ENCODE measurements at regions not wholly inside any gene's neighbourhood (a gene's known extent, or its start where the extent isn't known, plus 50 kb on each side); places are given as distances from the start of the nearest gene placed in this dataset.

GRCh38 chr14:97993508-97994019 lies 1196.4 kb downstream of the VRK1 start:
- H3K27ac ChIP-seq, result no peak overlapping the region
- no peaks in the 10 kb centered on the region for H3K27me3 ChIP-seq
- TF ChIP-seq POLR2AphosphoS5 (IDR thresholded peaks at IDR 0.05) (no peak), EP300 (IDR thresholded peaks at IDR 0.05) (no peak), POLR2A (IDR thresholded peaks at IDR 0.05) (no peak)
- TF ChIP-seq, protein P1, sequence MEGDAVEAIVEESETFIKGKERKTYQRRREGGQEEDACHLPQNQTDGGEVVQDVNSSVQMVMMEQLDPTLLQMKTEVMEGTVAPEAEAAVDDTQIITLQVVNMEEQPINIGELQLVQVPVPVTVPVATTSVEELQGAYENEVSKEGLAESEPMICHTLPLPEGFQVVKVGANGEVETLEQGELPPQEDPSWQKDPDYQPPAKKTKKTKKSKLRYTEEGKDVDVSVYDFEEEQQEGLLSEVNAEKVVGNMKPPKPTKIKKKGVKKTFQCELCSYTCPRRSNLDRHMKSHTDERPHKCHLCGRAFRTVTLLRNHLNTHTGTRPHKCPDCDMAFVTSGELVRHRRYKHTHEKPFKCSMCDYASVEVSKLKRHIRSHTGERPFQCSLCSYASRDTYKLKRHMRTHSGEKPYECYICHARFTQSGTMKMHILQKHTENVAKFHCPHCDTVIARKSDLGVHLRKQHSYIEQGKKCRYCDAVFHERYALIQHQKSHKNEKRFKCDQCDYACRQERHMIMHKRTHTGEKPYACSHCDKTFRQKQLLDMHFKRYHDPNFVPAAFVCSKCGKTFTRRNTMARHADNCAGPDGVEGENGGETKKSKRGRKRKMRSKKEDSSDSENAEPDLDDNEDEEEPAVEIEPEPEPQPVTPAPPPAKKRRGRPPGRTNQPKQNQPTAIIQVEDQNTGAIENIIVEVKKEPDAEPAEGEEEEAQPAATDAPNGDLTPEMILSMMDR (IDR thresholded peaks at IDR 0.05), result no peak
- no peaks in the 10 kb centered on the region for H3K4me1 ChIP-seq
- no peak for ATAC-seq
- no peak overlapping the region for H3K4me3 ChIP-seq
- WGBS, 2 donors (ENCODE audit: low coverage in 1 of 2), result 68 to 77% methylated on average over 3 to 4 of the region's 4 CpGs
- no peaks in the 10 kb centered on the region for H3K9me3 ChIP-seq
- no peaks in the 10 kb centered on the region for H3K36me3 ChIP-seq

DNA sequence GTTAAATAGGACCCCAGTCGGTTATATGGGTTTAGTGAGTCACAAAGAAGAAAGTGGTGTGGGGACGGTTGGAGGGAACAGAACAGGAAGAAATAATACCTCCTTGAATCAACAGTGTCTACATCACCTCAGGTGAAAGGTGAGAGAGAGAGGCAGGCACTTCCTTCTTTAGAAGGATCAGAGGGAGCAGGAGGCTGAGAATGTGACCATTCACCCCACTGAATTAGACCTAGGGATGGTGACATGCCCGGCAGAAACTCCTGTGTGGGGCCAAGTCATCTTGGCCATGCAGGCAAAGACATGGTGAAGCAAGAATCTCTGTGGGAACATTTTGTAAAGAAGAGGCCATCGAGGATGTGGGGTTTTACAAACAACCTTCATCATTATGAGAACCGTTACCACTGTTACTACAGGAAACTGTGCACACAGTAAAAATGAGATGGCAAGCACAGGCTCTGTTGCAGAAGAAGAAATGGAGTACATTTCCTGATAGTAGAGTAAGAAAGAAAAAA lies 1196.9 kb downstream of the VRK1 start:
- H3K9me3 ChIP-seq, result no peaks in the 10 kb centered on the region
- H3K36me3 ChIP-seq, result no peaks in the 10 kb centered on the region
- TF ChIP-seq, protein P1 (IDR thresholded peaks at IDR 0.05), result no peak
- TF ChIP-seq EP300 (IDR thresholded peaks at IDR 0.05) (no peak), POLR2AphosphoS5 (IDR thresholded peaks at IDR 0.05) (no peak), POLR2A (IDR thresholded peaks at IDR 0.05) (no peak)
- no peak overlapping the region for H3K4me3 ChIP-seq
- no peaks in the 10 kb centered on the region for H3K4me1 ChIP-seq
- no peaks in the 10 kb centered on the region for H3K27me3 ChIP-seq
- H3K27ac ChIP-seq, result no peak overlapping the region
- no peak for ATAC-seq
- 69 to 72% methylated on average over 3 to 5 of the region's 5 CpGs for WGBS, 2 donors (ENCODE audit: low coverage in 1 of 2)

DNA sequence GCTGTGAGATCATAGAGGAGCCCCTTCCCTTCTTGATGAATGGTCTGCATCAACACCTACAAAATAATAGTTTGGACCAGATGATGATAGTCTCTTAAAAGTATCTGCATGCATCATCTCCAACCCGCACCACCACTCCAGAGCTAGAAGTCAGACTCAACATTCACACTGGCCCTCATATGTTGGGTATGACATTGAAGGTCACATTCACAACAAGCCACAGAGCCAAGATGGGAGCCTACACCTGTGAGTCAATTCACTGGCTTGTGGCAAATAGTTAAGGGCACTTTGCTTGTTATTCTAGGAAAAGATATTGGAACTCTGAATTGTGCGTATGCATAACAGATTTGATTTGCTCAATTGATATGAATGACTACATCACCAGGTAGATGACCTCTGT lies 1197.9 kb downstream of the VRK1 start:
- Histone ChIP-seq H3K27ac (no peak overlapping the region), H3K27me3 (no peaks in the 10 kb centered on the region), H3K36me3 (no peaks in the 10 kb centered on the region), H3K4me3 (no peak overlapping the region), H3K4me1 (no peaks in the 10 kb centered on the region), H3K9me3 (no peaks in the 10 kb centered on the region)
- TF ChIP-seq POLR2A (IDR thresholded peaks at IDR 0.05), result no peak
- TF ChIP-seq POLR2AphosphoS5 (IDR thresholded peaks at IDR 0.05), result no peak
- no peak for TF ChIP-seq EP300 (IDR thresholded peaks at IDR 0.05)
- TF ChIP-seq, protein P1 (IDR thresholded peaks at IDR 0.05), result no peak
- no peak for ATAC-seq
- WGBS, 2 donors (ENCODE audit: low coverage in 1 of 2), result 90 to 100% methylated on average over 2 of the region's 2 CpGs

DNA sequence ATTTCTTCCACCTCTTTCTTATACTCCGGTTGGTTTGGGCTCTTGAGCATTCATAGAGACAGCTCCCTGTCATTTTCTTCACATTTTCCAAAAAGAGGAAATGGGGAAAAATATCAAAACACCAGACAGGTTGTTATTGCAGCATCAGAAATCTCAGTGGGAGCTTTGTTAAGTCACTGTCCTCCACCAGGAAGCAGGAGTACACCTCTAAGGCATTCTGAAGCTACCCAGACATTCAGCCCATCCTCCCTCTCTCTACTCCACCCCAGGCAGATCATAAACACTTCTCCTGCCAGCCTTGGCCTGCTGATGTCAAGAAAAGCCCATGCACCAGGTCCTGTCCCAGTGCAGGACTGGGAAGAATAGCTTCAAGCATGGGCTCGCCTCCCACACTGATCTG lies 1198.3 kb downstream of the VRK1 start:
- Histone ChIP-seq H3K4me3 (no peak overlapping the region), H3K9me3 (no peaks in the 10 kb centered on the region), H3K36me3 (no peaks in the 10 kb centered on the region), H3K27me3 (no peaks in the 10 kb centered on the region), H3K27ac (no peak overlapping the region), H3K4me1 (no peaks in the 10 kb centered on the region)
- ATAC-seq, result no peak
- WGBS, 2 donors (ENCODE audit: low coverage in 1 of 2), result 88% methylated on average over 2 of the region's 2 CpGs; no CpG with 5 or more reads in 1 of the 2 donors
- TF ChIP-seq, protein P1 (IDR thresholded peaks at IDR 0.05), result no peak
- no peak for TF ChIP-seq POLR2A (IDR thresholded peaks at IDR 0.05)
- no peak for TF ChIP-seq EP300 (IDR thresholded peaks at IDR 0.05)
- no peak for TF ChIP-seq POLR2AphosphoS5 (IDR thresholded peaks at IDR 0.05)

DNA sequence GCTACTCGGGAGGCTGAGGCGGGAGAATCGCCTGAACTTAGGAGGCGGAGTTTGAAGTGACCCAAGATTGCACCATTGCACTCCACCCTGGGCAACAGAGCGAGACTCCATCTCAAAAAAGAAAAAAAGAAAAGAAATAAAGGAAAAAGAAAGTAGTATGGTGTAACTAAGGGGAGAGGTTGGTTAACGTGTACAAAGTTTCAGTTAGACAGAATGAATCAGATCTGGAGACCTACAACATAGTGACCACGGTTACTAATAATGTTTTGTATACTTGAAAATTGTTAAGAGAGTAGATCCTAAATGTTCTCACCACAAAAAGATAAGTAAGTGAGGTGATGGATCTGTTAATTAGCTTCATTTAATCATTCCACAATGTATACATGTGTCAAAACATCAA lies 1208.8 kb downstream of the VRK1 start:
- Histone ChIP-seq H3K4me3 (no peak overlapping the region), H3K9me3 (no peaks in the 10 kb centered on the region), H3K4me1 (no peaks in the 10 kb centered on the region), H3K27me3 (no peaks in the 10 kb centered on the region), H3K27ac (no peak overlapping the region), H3K36me3 (no peaks in the 10 kb centered on the region)
- no peak for ATAC-seq
- 75 to 82% methylated on average over 6 to 7 of the region's 7 CpGs for WGBS, 2 donors (ENCODE audit: low coverage in 1 of 2)
- TF ChIP-seq POLR2AphosphoS5 (IDR thresholded peaks at IDR 0.05) (no peak), POLR2A (IDR thresholded peaks at IDR 0.05) (no peak), EP300 (IDR thresholded peaks at IDR 0.05) (no peak)
- TF ChIP-seq, protein P1 (IDR thresholded peaks at IDR 0.05), result no peak
